PC-3 (cell line): ENCODE measurements at regions not wholly inside any gene's neighbourhood (a gene's known extent, or its start where the extent isn't known, plus 50 kb on each side); places are given as distances from the start of the nearest gene placed in this dataset.

Experiments
- CTCF ChIP-seq: fragments of 300-600 bp; sonication (generic); conservative IDR thresholded peaks from 2 replicates; pipeline ENCODE4 v1.5.1; 2017; ENCODE audit warnings: antibody characterized with exemption, low read depth, mild to moderate bottlenecking, low read length
- EZH2 ChIP-seq: fragments of 300-600 bp; sonication (generic); IDR thresholded peaks from one replicate; pipeline ENCODE4 v1.6.1; 2017; ENCODE audit warnings: antibody characterized with exemption, mild to moderate bottlenecking, low read length; ENCODE audit not compliant: unreplicated experiment
- EZH2phosphoT487 ChIP-seq: fragments of 300-600 bp; sonication (generic); IDR thresholded peaks from 2 replicates; pipeline ENCODE4 v1.6.1; 2018; ENCODE audit warnings: mild to moderate bottlenecking, antibody characterized with exemption, low read length, borderline replicate concordance

- no peak for TF ChIP-seq CTCF
- no peak for TF ChIP-seq EZH2
- TF ChIP-seq EZH2phosphoT487, result no peak
Observed at GRCh38 chr2:156653675-156654074, 217.5 kb downstream of the GPD2 start.
